ENCODE measurements at regions not wholly inside any gene's neighbourhood (a gene's known extent, or its start where the extent isn't known, plus 50 kb on each side); places are given as distances from the start of the nearest gene placed in this dataset.

GRCh38 chr10:88147000-88147798, 283.8 kb downstream of the PTEN start:
- no peaks in the 10 kb centered on the region for H3K79me2 ChIP-seq (ENCODE audit: control insufficient read depth, insufficient read depth, low read length)
- peaks cover 12% of the 10 kb centered on the region for H3K4me1 ChIP-seq (ENCODE audit: control insufficient read depth, extremely low read depth, insufficient read depth, low read length)
- no peaks in the 10 kb centered on the region for H3K27me3 ChIP-seq (ENCODE audit: control insufficient read depth, extremely low read depth, insufficient read depth, low read length)
- H3K4me3 ChIP-seq (ENCODE audit: control insufficient read depth in 2 of 3, extremely low read depth in 1 of 3, insufficient read depth in 2 of 3, low read depth in 1 of 3, low read length in 3 of 3) = no peak overlapping the region
- no peaks in the 10 kb centered on the region for H3K9me3 ChIP-seq (ENCODE audit: control insufficient read depth, low read depth, low read length)
- no peak for FAIRE-seq
- H4K20me1 ChIP-seq (ENCODE audit: control insufficient read depth, extremely low read depth, insufficient read depth, low read length) = no peaks in the 10 kb centered on the region
- no peak overlapping the region for H2AFZ ChIP-seq (ENCODE audit: control insufficient read depth, low read length)
- H3K4me2 ChIP-seq (ENCODE audit: control insufficient read depth, extremely low read depth, insufficient read depth, low read depth, low read length) = no peak overlapping the region
- no peak overlapping the region for H3K27ac ChIP-seq (ENCODE audit: control insufficient read depth, insufficient read depth, low read length)
- TF ChIP-seq, protein P1, sequence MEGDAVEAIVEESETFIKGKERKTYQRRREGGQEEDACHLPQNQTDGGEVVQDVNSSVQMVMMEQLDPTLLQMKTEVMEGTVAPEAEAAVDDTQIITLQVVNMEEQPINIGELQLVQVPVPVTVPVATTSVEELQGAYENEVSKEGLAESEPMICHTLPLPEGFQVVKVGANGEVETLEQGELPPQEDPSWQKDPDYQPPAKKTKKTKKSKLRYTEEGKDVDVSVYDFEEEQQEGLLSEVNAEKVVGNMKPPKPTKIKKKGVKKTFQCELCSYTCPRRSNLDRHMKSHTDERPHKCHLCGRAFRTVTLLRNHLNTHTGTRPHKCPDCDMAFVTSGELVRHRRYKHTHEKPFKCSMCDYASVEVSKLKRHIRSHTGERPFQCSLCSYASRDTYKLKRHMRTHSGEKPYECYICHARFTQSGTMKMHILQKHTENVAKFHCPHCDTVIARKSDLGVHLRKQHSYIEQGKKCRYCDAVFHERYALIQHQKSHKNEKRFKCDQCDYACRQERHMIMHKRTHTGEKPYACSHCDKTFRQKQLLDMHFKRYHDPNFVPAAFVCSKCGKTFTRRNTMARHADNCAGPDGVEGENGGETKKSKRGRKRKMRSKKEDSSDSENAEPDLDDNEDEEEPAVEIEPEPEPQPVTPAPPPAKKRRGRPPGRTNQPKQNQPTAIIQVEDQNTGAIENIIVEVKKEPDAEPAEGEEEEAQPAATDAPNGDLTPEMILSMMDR (optimal IDR thresholded peaks at IDR 0.05 in 1 of 3, IDR thresholded peaks at IDR 0.05 in 1 of 3, conservative IDR thresholded peaks at IDR 0.05 in 1 of 3; ENCODE audit: extremely low read depth in 1 of 3, insufficient read depth in 2 of 3, low read length in 3 of 3) = no peak
- no peak for TF ChIP-seq EZH2 (IDR thresholded peaks at IDR 0.05; ENCODE audit: low read length)
- H3K9ac ChIP-seq (ENCODE audit: control insufficient read depth, extremely low read depth, insufficient read depth, low read length) = no peak overlapping the region
- dilution Hi-C loops (cut with MboI; ENCODE audit: extremely low pct_ligation_motif_present, low sequenced_read_pairs) = no loop called here
- H3K9me1 ChIP-seq (ENCODE audit: control insufficient read depth, extremely low read depth, insufficient read depth, low read length) = no peaks in the 10 kb centered on the region
- no peak for DNase-seq (ENCODE audit: low read depth, low spot score)
- no peaks in the 10 kb centered on the region for H3K36me3 ChIP-seq (ENCODE audit: control insufficient read depth in 2 of 2, extremely low read depth in 1 of 2, insufficient read depth in 2 of 2, low read length in 2 of 2)

DNA sequence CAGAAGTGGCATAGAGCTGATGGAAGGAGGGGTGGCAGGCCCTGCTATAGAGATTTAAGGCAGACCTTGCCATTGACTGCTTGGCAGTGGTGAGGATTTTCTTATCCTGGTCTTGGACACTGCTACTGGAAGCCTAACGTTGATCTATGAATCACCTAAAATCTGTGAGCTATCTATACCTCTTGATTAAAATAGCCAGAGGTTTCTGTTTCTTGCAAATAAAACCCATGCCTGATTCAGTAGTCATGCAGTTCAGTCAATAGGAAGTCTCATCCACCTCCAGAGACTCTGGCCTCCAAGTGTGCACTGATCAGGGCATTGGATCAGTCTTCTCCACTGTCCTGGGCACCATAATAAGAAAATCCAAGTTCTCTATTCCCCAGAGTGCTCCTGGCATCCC, 286.5 kb downstream of the PTEN start:
- no peaks in the 10 kb centered on the region for H3K9me3 ChIP-seq (ENCODE audit: control insufficient read depth, low read depth, low read length)
- H3K4me1 ChIP-seq (ENCODE audit: control insufficient read depth, extremely low read depth, insufficient read depth, low read length) = peaks cover 24% of the 10 kb centered on the region
- H3K4me3 ChIP-seq (ENCODE audit: control insufficient read depth in 2 of 3, extremely low read depth in 1 of 3, insufficient read depth in 2 of 3, low read depth in 1 of 3, low read length in 3 of 3) = no peak overlapping the region
- dilution Hi-C loops (cut with MboI; ENCODE audit: extremely low pct_ligation_motif_present, low sequenced_read_pairs) = no loop called here
- H3K36me3 ChIP-seq (ENCODE audit: control insufficient read depth in 2 of 2, extremely low read depth in 1 of 2, insufficient read depth in 2 of 2, low read length in 2 of 2) = no peaks in the 10 kb centered on the region
- no peaks in the 10 kb centered on the region for H3K27me3 ChIP-seq (ENCODE audit: control insufficient read depth, extremely low read depth, insufficient read depth, low read length)
- no peaks in the 10 kb centered on the region for H4K20me1 ChIP-seq (ENCODE audit: control insufficient read depth, extremely low read depth, insufficient read depth, low read length)
- no peaks in the 10 kb centered on the region for H3K9me1 ChIP-seq (ENCODE audit: control insufficient read depth, extremely low read depth, insufficient read depth, low read length)
- H3K27ac ChIP-seq (ENCODE audit: control insufficient read depth, insufficient read depth, low read length) = peak overlapping the region; percentile 48
- H2AFZ ChIP-seq (ENCODE audit: control insufficient read depth, low read length) = no peak overlapping the region
- TF ChIP-seq, protein P1 (optimal IDR thresholded peaks at IDR 0.05 in 1 of 3, IDR thresholded peaks at IDR 0.05 in 1 of 3, conservative IDR thresholded peaks at IDR 0.05 in 1 of 3; ENCODE audit: extremely low read depth in 1 of 3, insufficient read depth in 2 of 3, low read length in 3 of 3) = no peak
- no peak for TF ChIP-seq EZH2 (IDR thresholded peaks at IDR 0.05; ENCODE audit: low read length)
- no peak for FAIRE-seq
- peak overlapping the region; percentile 36 for H3K4me2 ChIP-seq (ENCODE audit: control insufficient read depth, extremely low read depth, insufficient read depth, low read depth, low read length)
- no peak for DNase-seq (ENCODE audit: low read depth, low spot score)
- H3K9ac ChIP-seq (ENCODE audit: control insufficient read depth, extremely low read depth, insufficient read depth, low read length) = no peak overlapping the region
- no peaks in the 10 kb centered on the region for H3K79me2 ChIP-seq (ENCODE audit: control insufficient read depth, insufficient read depth, low read length)
